ENCODE measurements at regions not wholly inside any gene's neighbourhood (a gene's known extent, or its start where the extent isn't known, plus 50 kb on each side); places are given as distances from the start of the nearest gene placed in this dataset.

DNA sequence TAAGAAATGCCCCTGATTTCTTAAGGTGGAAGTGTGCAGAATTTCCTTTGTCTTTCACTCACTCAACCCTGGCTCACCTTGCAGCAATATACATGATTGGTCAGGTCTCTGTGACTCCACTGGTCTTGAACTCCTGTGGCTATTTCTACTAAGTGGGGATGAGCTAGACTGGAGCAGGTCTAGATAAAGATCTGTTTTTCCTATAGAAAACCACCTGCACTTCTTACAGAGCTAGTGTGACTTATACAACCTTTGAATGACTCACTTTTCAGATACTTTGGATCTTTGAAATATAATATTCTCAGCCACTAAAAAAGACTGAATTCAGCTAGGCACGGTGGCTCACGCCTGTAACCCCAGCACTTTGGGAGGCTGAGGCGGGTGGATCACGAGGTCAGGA, 98.5 kb upstream of the KCTD1 start:
- TF ChIP-seq, protein P1, sequence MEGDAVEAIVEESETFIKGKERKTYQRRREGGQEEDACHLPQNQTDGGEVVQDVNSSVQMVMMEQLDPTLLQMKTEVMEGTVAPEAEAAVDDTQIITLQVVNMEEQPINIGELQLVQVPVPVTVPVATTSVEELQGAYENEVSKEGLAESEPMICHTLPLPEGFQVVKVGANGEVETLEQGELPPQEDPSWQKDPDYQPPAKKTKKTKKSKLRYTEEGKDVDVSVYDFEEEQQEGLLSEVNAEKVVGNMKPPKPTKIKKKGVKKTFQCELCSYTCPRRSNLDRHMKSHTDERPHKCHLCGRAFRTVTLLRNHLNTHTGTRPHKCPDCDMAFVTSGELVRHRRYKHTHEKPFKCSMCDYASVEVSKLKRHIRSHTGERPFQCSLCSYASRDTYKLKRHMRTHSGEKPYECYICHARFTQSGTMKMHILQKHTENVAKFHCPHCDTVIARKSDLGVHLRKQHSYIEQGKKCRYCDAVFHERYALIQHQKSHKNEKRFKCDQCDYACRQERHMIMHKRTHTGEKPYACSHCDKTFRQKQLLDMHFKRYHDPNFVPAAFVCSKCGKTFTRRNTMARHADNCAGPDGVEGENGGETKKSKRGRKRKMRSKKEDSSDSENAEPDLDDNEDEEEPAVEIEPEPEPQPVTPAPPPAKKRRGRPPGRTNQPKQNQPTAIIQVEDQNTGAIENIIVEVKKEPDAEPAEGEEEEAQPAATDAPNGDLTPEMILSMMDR (IDR thresholded peaks at IDR 0.05) = no peak
- no peaks in the 10 kb centered on the region for H3K9me3 Mint-ChIP-seq
- peaks cover 20% of the 10 kb centered on the region for H3K27me3 Mint-ChIP-seq (ENCODE audit: low read depth, poor library complexity)
- DNase-seq = no peak
- no peak overlapping the region for H3K27ac Mint-ChIP-seq
- no peak overlapping the region for H3K4me3 Mint-ChIP-seq
- H3K4me1 Mint-ChIP-seq = peaks cover 24% of the 10 kb centered on the region
- peaks cover 5% of the 10 kb centered on the region for H3K36me3 Mint-ChIP-seq (ENCODE audit: low read depth)

DNA sequence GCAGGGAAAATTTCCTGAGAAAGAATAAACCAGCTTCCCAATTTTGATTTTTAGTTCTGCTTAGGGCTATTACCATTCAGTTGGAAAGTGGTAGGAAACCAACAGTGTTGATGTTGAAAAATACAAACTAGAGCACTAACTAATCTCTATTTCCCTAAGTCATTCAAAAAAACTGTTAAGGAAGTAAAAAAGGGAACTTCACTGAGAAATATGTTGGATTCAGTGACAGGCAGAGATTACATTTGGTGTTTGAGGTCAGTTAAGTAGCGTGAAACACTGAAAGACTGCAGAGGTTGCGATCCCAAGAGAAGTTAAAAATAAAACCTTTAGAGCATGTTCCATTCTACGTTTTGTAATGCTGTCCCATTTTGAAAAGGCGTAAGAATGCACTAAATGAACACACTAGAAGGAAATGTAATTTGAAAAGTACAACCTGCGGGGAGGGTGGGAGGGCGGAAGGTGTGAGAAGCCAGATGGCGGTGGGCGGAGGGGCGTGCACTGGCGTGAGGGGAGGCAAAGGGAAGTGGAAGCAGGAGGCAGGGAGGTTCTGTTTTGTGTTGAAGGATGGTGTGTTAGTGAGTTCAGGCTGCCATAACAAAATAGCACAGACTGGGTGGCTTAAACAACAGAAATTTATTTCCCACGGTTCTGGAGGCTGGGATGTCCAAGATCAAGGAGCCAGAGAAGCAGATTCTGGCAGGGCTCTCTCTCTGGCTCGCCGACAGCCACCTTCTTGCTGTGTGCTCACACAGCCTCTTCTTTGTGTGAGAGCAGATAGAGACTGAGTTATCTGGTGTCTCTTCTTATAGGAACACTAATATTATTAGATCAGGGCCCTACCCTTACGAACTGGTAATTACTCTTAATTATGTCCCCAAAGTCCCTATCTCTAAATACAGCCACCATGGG, 94.3 kb upstream of the KCTD1 start:
- Mint-ChIP-seq H3K4me1 (peaks cover 15% of the 10 kb centered on the region), H3K27me3 (ENCODE audit: low read depth, poor library complexity) (peaks cover 2% of the 10 kb centered on the region), H3K27ac (no peak overlapping the region), H3K36me3 (ENCODE audit: low read depth) (peaks cover 5% of the 10 kb centered on the region), H3K9me3 (no peaks in the 10 kb centered on the region), H3K4me3 (no peak overlapping the region)
- DNase-seq = no peak
- TF ChIP-seq, protein P1 (IDR thresholded peaks at IDR 0.05) = no peak

DNA sequence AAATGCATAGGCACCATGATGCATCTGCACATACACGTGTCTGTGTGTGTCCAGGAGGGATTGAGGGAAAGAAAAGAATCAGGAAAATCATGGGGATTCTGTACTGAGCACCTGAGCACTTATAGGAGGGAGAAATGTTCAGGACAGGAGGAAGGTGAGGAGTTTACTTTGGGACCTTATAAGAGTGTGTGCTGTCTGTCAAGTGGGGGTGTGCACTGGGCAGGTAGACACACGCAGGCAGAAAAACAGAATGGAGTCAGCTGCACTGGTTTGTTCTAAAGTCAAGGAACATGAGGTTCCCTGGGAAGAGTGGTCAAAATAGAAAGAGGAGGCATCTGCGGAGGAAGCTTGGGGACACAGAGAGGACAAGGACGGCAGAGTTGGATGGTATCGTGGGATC, 92.2 kb upstream of the KCTD1 start:
- Mint-ChIP-seq H3K4me3 (no peak overlapping the region), H3K4me1 (peaks cover 24% of the 10 kb centered on the region), H3K27me3 (ENCODE audit: low read depth, poor library complexity) (peaks cover 2% of the 10 kb centered on the region), H3K9me3 (no peaks in the 10 kb centered on the region), H3K36me3 (ENCODE audit: low read depth) (peaks cover 5% of the 10 kb centered on the region), H3K27ac (no peak overlapping the region)
- TF ChIP-seq, protein P1 (IDR thresholded peaks at IDR 0.05) = no peak
- no peak for DNase-seq

DNA sequence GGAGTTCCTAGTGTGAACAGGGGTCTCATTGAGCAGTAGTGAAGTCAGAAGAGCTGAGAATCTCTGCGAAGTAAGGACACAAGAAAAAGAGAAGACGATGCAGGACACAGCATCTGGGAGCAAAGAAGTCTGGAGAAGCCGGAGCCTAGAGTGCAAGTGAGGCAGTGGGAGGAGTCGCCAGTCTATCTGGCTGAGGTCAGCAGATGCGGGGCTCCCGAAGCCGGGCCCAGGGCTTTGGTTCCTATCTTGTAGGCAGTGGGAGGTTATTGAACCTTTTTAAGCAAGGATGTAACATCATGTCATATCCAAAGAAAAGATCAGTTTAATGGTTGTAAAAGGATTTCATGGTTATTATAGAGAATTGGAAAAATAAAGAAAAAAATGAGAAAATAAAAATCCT, 90.8 kb upstream of the KCTD1 start:
- TF ChIP-seq, protein P1 (IDR thresholded peaks at IDR 0.05) = no peak
- no peak overlapping the region for H3K27ac Mint-ChIP-seq
- H3K36me3 Mint-ChIP-seq (ENCODE audit: low read depth) = peaks cover 5% of the 10 kb centered on the region
- H3K9me3 Mint-ChIP-seq = no peaks in the 10 kb centered on the region
- H3K4me1 Mint-ChIP-seq = peaks cover 24% of the 10 kb centered on the region
- no peaks in the 10 kb centered on the region for H3K27me3 Mint-ChIP-seq (ENCODE audit: low read depth, poor library complexity)
- no peak for DNase-seq
- H3K4me3 Mint-ChIP-seq = no peak overlapping the region

DNA sequence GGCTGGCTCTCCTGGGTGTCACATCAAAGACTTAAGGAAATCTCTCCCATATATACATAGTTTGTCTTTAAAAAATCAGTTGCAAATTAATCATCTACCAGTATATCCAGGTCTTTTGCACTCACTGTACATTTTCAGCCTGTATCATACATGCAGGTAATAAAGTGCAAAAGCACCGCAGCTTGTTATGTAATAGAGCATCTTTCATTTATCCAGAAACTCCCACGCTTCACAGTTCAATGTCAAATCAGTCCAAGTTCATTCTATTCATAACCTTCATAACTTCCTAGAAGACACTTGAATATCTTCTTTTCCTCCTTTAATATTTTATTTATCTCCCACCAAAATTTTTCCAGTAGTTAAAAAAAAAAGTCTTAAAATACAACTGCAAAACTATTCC, 89.6 kb upstream of the KCTD1 start:
- H3K4me3 Mint-ChIP-seq = no peak overlapping the region
- H3K27ac Mint-ChIP-seq = no peak overlapping the region
- peaks cover 15% of the 10 kb centered on the region for H3K4me1 Mint-ChIP-seq
- no peaks in the 10 kb centered on the region for H3K36me3 Mint-ChIP-seq (ENCODE audit: low read depth)
- TF ChIP-seq, protein P1 (IDR thresholded peaks at IDR 0.05) = no peak
- H3K27me3 Mint-ChIP-seq (ENCODE audit: low read depth, poor library complexity) = no peaks in the 10 kb centered on the region
- no peaks in the 10 kb centered on the region for H3K9me3 Mint-ChIP-seq
- no peak for DNase-seq

DNA sequence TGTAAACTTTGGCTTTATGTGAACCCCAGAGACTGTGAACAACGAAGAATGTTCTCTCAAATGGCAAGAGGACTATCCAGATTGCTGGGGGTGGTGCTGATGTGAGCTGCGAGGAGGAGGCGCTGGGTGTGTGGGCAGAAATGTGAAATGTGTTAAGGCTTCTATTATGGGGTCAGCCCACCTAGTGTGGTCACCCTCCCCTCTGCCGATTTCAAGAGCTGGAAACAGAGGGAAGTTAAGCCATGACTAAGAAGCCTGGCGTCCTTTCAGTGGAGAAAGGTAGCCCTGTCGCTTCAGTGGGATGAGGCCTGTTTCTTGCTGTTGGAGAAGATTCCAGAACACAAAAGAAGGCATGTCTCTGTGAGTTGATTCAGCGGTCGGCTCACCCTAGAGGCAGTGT, 89.0 kb upstream of the KCTD1 start:
- no peak for DNase-seq
- no peaks in the 10 kb centered on the region for H3K27me3 Mint-ChIP-seq (ENCODE audit: low read depth, poor library complexity)
- H3K9me3 Mint-ChIP-seq = no peaks in the 10 kb centered on the region
- TF ChIP-seq, protein P1 (IDR thresholded peaks at IDR 0.05) = no peak
- H3K4me1 Mint-ChIP-seq = peaks cover 15% of the 10 kb centered on the region
- no peak overlapping the region for H3K4me3 Mint-ChIP-seq
- no peaks in the 10 kb centered on the region for H3K36me3 Mint-ChIP-seq (ENCODE audit: low read depth)
- H3K27ac Mint-ChIP-seq = no peak overlapping the region

Data from nephron progenitor cell (in vitro differentiated cells).